ENCODE measurements at regions not wholly inside any gene's neighbourhood (a gene's known extent, or its start where the extent isn't known, plus 50 kb on each side); places are given as distances from the start of the nearest gene placed in this dataset.

DNA sequence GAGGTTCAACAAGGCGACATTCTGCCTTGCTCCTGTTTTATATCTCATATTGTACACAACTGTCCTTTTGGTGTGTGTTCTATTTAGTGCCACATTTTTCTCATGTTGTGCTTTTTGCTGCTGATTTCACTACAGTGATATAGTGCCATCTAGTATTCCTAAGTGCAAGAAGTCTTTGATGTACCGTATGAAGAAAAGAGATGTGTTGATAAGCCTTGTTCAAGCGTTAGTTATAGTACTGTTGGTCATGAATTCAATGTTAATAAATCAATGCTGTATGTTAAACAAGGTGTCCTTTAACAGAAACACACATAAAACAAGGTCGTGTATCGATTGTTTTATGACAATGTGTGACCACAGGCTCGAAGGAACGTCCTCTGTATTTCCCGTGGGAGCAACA, 939.4 kb downstream of the GATA3 start:
- no peaks in the 10 kb centered on the region for H3K27me3 ChIP-seq
- H3K9me3 ChIP-seq: no peaks in the 10 kb centered on the region
- intact Hi-C loops (cut with DNase I): no loop called here
- no peak overlapping the region for H3K4me3 ChIP-seq (replicated peaks in 1 of 3)
- no peak overlapping the region for H3K27ac ChIP-seq
- WGBS, 2 donors: 82 to 90% methylated on average over 8 of the region's 8 CpGs
- H3K36me3 ChIP-seq: no peaks in the 10 kb centered on the region
- TF ChIP-seq POLR2A (IDR thresholded peaks at IDR 0.05) (no peak), CTCF (IDR thresholded peaks at IDR 0.05) (no peak)
- no peak for DNase-seq
- H3K4me1 ChIP-seq: no peaks in the 10 kb centered on the region

DNA sequence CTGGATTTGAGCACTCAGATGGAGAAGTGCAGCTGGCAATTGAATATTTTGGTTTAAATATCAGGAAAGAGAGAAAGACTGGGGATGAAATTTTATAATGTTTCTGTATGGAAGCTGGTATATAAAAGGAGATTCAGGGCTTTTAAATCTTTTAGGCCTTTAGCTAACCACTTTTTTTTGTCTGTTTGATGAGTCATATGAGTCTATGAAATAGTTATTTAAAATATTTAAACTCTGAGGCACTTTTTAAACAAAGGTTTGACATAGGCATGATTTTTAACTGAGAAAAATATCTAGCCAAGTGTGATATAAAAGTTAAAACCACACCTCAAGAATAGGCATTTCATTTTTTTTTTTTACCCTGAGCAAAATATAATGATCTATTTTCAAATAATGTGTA, 944.3 kb downstream of the GATA3 start:
- no peaks in the 10 kb centered on the region for H3K4me1 ChIP-seq
- H3K4me3 ChIP-seq (replicated peaks in 1 of 3): no peak overlapping the region
- no peak for DNase-seq
- no peak overlapping the region for H3K27ac ChIP-seq
- TF ChIP-seq CTCF (IDR thresholded peaks at IDR 0.05) (no peak), POLR2A (IDR thresholded peaks at IDR 0.05) (no peak)
- H3K9me3 ChIP-seq: no peaks in the 10 kb centered on the region
- H3K36me3 ChIP-seq: no peaks in the 10 kb centered on the region
- intact Hi-C loops (cut with DNase I): no loop called here
- no peaks in the 10 kb centered on the region for H3K27me3 ChIP-seq

DNA sequence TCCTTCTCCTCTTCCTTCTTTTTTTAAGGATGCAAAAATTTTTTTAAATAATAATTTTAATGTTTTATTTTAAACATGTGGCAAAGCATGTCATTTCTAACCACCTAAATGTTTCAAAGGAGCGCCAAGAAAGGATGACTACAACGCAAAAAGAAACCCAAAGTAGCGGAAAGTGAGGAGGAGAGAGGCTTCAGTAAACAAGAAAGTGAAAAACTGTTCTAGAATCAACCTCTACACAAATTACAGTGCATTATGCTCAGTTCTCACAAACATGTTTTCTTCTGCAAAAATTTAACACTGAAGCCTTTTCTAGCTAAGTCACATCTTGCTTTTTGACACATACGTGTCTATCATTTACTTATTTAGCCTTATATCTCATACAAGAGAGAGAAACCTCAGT, 948.6 kb downstream of the GATA3 start:
- TF ChIP-seq CTCF (IDR thresholded peaks at IDR 0.05) (no peak), POLR2A (IDR thresholded peaks at IDR 0.05) (no peak)

DNA sequence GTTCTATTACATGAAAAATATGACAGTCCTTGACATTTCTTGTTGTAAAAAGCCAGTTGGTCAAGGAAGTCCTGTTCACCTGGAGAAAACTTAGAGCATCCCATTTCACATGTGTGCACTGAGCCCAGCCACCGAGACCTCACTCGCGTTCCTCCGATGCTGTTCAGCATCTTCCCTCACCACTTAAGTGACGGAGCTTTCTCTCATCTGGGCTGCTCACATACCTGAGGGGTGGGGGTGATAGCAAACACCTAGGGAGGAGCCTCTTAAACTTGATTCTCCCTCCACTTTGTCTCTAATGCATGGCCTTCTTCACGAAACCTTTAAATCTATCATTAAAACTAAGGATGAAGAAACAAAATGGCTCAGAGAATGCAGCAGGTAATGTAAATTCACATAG, 950.2 kb downstream of the GATA3 start:
- TF ChIP-seq POLR2A (IDR thresholded peaks at IDR 0.05) (no peak), CTCF (IDR thresholded peaks at IDR 0.05) (no peak)
- 72 to 75% methylated on average over 6 of the region's 6 CpGs for WGBS, 2 donors
- intact Hi-C loops (cut with DNase I): no loop called here
- Histone ChIP-seq H3K27ac (no peak overlapping the region), H3K4me3 (replicated peaks in 1 of 3) (no peak overlapping the region), H3K9me3 (no peaks in the 10 kb centered on the region), H3K4me1 (no peaks in the 10 kb centered on the region), H3K27me3 (no peaks in the 10 kb centered on the region), H3K36me3 (no peaks in the 10 kb centered on the region)
- no peak for DNase-seq

More for the DNA sequence above, 948.6 kb downstream of the GATA3 start:
- Histone ChIP-seq H3K9me3 (no peaks in the 10 kb centered on the region), H3K36me3 (no peaks in the 10 kb centered on the region), H3K27me3 (no peaks in the 10 kb centered on the region), H3K4me3 (replicated peaks in 1 of 3) (no peak overlapping the region), H3K4me1 (no peaks in the 10 kb centered on the region), H3K27ac (no peak overlapping the region)
- intact Hi-C loops (cut with DNase I): no loop called here
- WGBS, 2 donors: 92 to 93% methylated on average over 4 of the region's 4 CpGs
- no peak for DNase-seq

GRCh38 chr10:9009505-9009904, 955.0 kb downstream of the GATA3 start:
- Histone ChIP-seq H3K4me1 (no peaks in the 10 kb centered on the region), H3K27ac (no peak overlapping the region), H3K9me3 (no peaks in the 10 kb centered on the region), H3K27me3 (no peaks in the 10 kb centered on the region), H3K36me3 (no peaks in the 10 kb centered on the region), H3K4me3 (replicated peaks in 1 of 3) (no peak overlapping the region)
- WGBS, 2 donors: 92 to 93% methylated on average over 9 of the region's 9 CpGs
- no peak for DNase-seq
- intact Hi-C loops (cut with DNase I): no loop called here
- no peak for TF ChIP-seq POLR2A (IDR thresholded peaks at IDR 0.05)
- no peak for TF ChIP-seq CTCF (IDR thresholded peaks at IDR 0.05)

All from thyroid gland (tissue), 4 donors.